ENCODE measurements at regions not wholly inside any gene's neighbourhood (a gene's known extent, or its start where the extent isn't known, plus 50 kb on each side); places are given as distances from the start of the nearest gene placed in this dataset.
"Not testable (repeated sequence)": the region's sequence is repeated elsewhere in the genome, so short reads cannot be mapped to it uniquely, and the experiment has no call there.

DNA sequence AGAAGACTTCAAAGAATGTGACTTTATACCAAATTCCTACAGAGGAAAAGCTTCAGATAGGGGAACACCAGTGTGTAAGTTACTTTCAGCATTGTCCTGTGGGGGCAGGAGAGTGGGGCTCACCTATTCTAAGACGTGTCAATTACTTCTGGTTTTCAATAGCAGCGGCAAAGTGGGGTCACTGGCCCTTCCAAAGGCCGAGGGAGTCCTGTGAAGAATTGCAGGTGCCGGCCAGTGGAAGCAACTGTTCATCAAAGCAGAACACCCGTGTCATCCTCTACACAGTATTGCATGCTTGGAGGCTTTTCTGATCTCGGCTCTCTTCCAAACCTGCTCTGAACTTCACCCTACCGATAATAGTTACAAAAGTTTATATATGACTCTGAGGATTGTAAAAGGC, 1176.5 kb upstream of the TMEFF2 start:
- Mint-ChIP-seq H3K4me1 (no peaks in the 10 kb centered on the region), H3K4me3 (no peak overlapping the region), H3K27ac (no peak overlapping the region), H3K36me3 (ENCODE audit: low read depth) (no peaks in the 10 kb centered on the region), H3K9me3 (no peaks in the 10 kb centered on the region), H3K27me3 (ENCODE audit: low read depth) (no peaks in the 10 kb centered on the region)
- no peak for TF ChIP-seq CTCF (IDR thresholded peaks at IDR 0.05; ENCODE audit: unreplicated experiment in 3 of 3)

GRCh38 chr2:193368615-193369014, 1173.9 kb upstream of the TMEFF2 start:
- no peak for TF ChIP-seq CTCF (IDR thresholded peaks at IDR 0.05; ENCODE audit: unreplicated experiment in 3 of 3)
- Mint-ChIP-seq H3K9me3 (no peaks in the 10 kb centered on the region), H3K27me3 (ENCODE audit: low read depth) (no peaks in the 10 kb centered on the region), H3K4me3 (no peak overlapping the region), H3K4me1 (no peaks in the 10 kb centered on the region), H3K27ac (no peak overlapping the region), H3K36me3 (ENCODE audit: low read depth) (no peaks in the 10 kb centered on the region)

GRCh38 chr2:193357508-193357907, 1162.8 kb upstream of the TMEFF2 start:
- TF ChIP-seq CTCF (IDR thresholded peaks at IDR 0.05; ENCODE audit: unreplicated experiment in 3 of 3), result no peak
- no peaks in the 10 kb centered on the region for H3K4me1 Mint-ChIP-seq
- H3K4me3 Mint-ChIP-seq, result no peak overlapping the region
- H3K36me3 Mint-ChIP-seq (ENCODE audit: low read depth), result no peaks in the 10 kb centered on the region
- H3K27me3 Mint-ChIP-seq (ENCODE audit: low read depth), result no peaks in the 10 kb centered on the region
- no peaks in the 10 kb centered on the region for H3K9me3 Mint-ChIP-seq
- H3K27ac Mint-ChIP-seq, result no peak overlapping the region

DNA sequence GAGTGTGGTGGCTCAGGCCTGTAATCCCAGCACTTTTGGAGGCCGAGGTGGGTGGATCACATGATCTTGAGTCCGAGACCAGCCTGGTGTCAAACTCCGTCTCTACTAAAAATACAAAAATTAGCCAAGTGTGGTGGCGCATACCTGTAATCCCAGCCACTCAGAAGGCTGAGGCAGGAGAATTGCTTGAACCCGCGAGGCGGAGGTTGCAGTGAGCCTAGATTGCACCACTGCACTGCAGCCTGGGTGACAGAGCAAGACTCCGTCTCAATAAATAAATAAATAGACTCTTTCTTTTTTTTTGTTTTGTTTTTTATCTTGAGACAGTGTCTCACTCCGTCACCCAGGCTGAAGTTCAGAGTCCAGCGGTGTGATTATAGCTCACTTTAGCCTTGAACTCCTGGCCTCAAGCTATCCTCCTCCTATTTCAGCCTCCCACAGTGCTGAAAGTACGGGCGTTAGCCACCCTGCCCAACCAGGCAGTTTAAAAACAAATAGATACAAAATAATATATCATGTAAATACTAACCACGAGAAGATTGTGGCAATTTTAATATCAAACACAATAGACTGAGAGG, 1158.0 kb upstream of the TMEFF2 start:
- not testable (repeated sequence) for H3K27ac Mint-ChIP-seq; H3K36me3 Mint-ChIP-seq (ENCODE audit: low read depth); H3K4me3 Mint-ChIP-seq; H3K9me3 Mint-ChIP-seq; H3K27me3 Mint-ChIP-seq (ENCODE audit: low read depth); H3K4me1 Mint-ChIP-seq

DNA sequence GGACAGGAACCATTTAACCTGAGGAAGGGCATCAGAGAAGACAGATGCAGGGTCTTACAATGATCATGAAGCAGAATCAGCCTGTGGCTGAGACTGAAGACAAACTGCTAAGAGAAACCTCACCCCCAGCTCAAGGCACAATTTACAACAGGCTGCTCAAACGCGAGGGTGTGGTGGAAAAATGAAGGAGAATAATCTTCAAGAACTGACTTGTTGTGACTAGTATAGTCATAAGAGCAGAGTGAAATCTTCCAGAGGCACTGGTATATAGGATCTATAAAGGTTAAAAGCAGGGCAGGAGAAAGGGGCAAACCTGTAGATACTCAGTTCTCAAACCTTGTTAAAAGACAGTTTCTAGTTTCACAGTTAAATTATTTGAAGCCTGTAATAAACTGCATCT, 1155.8 kb upstream of the TMEFF2 start:
- no peak for TF ChIP-seq CTCF (IDR thresholded peaks at IDR 0.05; ENCODE audit: unreplicated experiment in 3 of 3)
- Mint-ChIP-seq H3K27ac (no peak overlapping the region), H3K27me3 (ENCODE audit: low read depth) (no peaks in the 10 kb centered on the region)

DNA sequence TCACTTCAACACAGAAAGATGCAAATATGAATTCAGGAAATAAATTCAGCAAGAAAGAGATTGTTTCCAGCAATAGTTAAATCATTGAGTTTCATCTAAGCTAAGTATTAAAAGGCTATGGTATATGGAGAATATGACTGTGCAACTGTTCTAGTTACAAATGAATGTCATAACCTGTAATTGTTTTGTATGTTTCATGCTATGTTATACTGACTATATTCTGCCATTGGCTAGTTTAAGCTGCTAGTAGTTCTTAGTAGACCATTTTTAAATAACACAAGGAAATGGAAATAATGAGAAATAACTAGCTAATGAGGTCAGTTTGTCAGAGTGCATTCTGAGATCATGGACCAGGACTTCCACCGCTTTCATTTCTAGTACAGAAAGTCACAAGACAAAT, 1154.9 kb upstream of the TMEFF2 start:
- no peak for TF ChIP-seq CTCF (IDR thresholded peaks at IDR 0.05; ENCODE audit: unreplicated experiment in 3 of 3)
- Mint-ChIP-seq H3K4me3 (no peak overlapping the region), H3K36me3 (ENCODE audit: low read depth) (no peaks in the 10 kb centered on the region), H3K27ac (no peak overlapping the region), H3K27me3 (ENCODE audit: low read depth) (no peaks in the 10 kb centered on the region), H3K9me3 (no peaks in the 10 kb centered on the region), H3K4me1 (no peaks in the 10 kb centered on the region)

More for the DNA sequence above, 1155.8 kb upstream of the TMEFF2 start:
- Mint-ChIP-seq H3K36me3 (ENCODE audit: low read depth) (no peaks in the 10 kb centered on the region), H3K9me3 (no peaks in the 10 kb centered on the region), H3K4me3 (no peak overlapping the region), H3K4me1 (no peaks in the 10 kb centered on the region)
